Loucy (cell line): ENCODE measurements at regions not wholly inside any gene's neighbourhood (a gene's known extent, or its start where the extent isn't known, plus 50 kb on each side); places are given as distances from the start of the nearest gene placed in this dataset.

Experiments used
- EZH2phosphoT487 ChIP-seq: fragments of 200-600 bp; IDR thresholded peaks from 2 replicates; pipeline ENCODE4 v1.6.1; 2018; ENCODE audit warnings: antibody characterized with exemption, mild to moderate bottlenecking, moderate library complexity, borderline replicate concordance
- TF ChIP-seq, protein P1 (sequence below): fragments of 200-600 bp; sonication (generic); conservative IDR thresholded peaks from 2 replicates; pipeline ENCODE4 v1.5.1; 2014; ENCODE audit warnings: mild to moderate bottlenecking, antibody characterized with exemption, low read length

DNA sequence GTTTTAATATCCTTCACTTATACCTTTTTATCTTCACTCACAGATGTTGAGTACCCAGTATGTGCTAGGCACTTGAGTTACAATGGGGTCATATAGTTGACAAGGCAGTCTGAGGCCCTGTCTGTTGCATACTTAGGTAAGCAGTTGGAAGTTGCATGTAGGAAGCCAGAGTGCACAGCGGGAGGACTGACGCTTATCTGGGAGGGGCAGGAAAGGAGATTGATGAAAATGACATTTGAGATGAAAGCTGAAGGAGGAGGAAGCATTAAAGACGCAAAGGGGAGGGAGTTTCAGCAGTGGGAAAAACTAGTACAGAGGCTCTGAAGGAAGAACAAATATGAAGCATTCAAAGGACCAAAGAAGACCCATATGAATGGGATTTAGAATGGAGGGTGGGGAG lies 266.2 kb downstream of the HTR7 start:
- TF ChIP-seq, protein P1, sequence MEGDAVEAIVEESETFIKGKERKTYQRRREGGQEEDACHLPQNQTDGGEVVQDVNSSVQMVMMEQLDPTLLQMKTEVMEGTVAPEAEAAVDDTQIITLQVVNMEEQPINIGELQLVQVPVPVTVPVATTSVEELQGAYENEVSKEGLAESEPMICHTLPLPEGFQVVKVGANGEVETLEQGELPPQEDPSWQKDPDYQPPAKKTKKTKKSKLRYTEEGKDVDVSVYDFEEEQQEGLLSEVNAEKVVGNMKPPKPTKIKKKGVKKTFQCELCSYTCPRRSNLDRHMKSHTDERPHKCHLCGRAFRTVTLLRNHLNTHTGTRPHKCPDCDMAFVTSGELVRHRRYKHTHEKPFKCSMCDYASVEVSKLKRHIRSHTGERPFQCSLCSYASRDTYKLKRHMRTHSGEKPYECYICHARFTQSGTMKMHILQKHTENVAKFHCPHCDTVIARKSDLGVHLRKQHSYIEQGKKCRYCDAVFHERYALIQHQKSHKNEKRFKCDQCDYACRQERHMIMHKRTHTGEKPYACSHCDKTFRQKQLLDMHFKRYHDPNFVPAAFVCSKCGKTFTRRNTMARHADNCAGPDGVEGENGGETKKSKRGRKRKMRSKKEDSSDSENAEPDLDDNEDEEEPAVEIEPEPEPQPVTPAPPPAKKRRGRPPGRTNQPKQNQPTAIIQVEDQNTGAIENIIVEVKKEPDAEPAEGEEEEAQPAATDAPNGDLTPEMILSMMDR = no peak
- no peak for TF ChIP-seq EZH2phosphoT487
